CD4-positive, alpha-beta T cell (primary cell): ENCODE measurements at regions not wholly inside any gene's neighbourhood (a gene's known extent, or its start where the extent isn't known, plus 50 kb on each side); places are given as distances from the start of the nearest gene placed in this dataset.

Experiments
- ATAC-seq: fragments of 200-7000 bp; cut with Tn5 transposase; one replicate; pipeline ENCODE4 v1.10.0; 2022; ENCODE audit warnings: mild to moderate bottlenecking; ENCODE audit not compliant: poor library complexity
- CTCF ChIA-PET: fragments of 350-600 bp; sonication (Branson Sonifier 250); formaldehyde crosslinking; loops from one replicate; lab custom pipeline; 2021; ENCODE audit warnings: antibody characterized with exemption, inconsistent platforms; lab: Charles Lee
- POLR2A ChIA-PET: fragments of 350-600 bp; sonication (Branson Sonifier 250); formaldehyde crosslinking; loops from one replicate; lab custom pipeline; 2021; ENCODE audit warnings: antibody characterized with exemption, inconsistent platforms; lab: Charles Lee
- DNase-seq, 14 experiments: peaks; one replicate each; pipeline ENCODE4 v3.0.0-alpha.2; 2013 to 2020; ENCODE audit warnings: mixed read lengths in 2 of 14
- H3K27ac ChIP-seq, 2 donors: one replicate each; pipeline versions ENCODE4 v1.5.1 to v1.7.0; 2013; ENCODE audit warnings: low read length in 2 of 2, low read depth in 1 of 2, mild to moderate bottlenecking in 1 of 2
- H3K27me3 ChIP-seq, 2 experiments: 1 replicate in 1 of 2; 2 replicates in 1 of 2; pipeline versions ENCODE4 v1.6.1 to v1.7.0; 2013; ENCODE audit warnings: low read length in 2 of 2, control low read depth in 1 of 2, mild to moderate bottlenecking in 1 of 2, moderate library complexity in 1 of 2; ENCODE audit not compliant: insufficient read depth in 2 of 2, control insufficient read depth in 1 of 2
- H3K36me3 ChIP-seq: one replicate; pipeline ENCODE4 v1.6.1; 2013; ENCODE audit warnings: low read length, control low read depth; ENCODE audit not compliant: insufficient read depth
- H3K4me1 ChIP-seq: one replicate; pipeline ENCODE4 v1.6.1; 2013; ENCODE audit warnings: low read length, control low read depth; ENCODE audit not compliant: insufficient read depth
- H3K4me3 ChIP-seq: one replicate; pipeline ENCODE4 v1.5.1; 2013; ENCODE audit warnings: mild to moderate bottlenecking, low read length, moderate library complexity
- H3K9me3 ChIP-seq, 2 experiments: 1 replicate in 1 of 2; 2 replicates in 1 of 2; pipeline versions ENCODE4 v1.6.1 to v1.7.0; 2013; ENCODE audit warnings: low read length in 2 of 2, mild to moderate bottlenecking in 2 of 2, control low read depth in 1 of 2, moderate library complexity in 1 of 2; ENCODE audit not compliant: control insufficient read depth in 1 of 2, insufficient read depth in 1 of 2
- H3K27ac Mint-ChIP-seq: one replicate; pipeline ENCODE4 v1.8.0; 2020; ENCODE audit warnings: mixed read lengths
- H3K27me3 Mint-ChIP-seq: one replicate; pipeline ENCODE4 v1.8.0; 2021; ENCODE audit warnings: mixed read lengths
- H3K36me3 Mint-ChIP-seq: one replicate; pipeline ENCODE4 v1.8.0; 2021; ENCODE audit warnings: low read depth, mixed read lengths
- H3K4me1 Mint-ChIP-seq: one replicate; pipeline ENCODE4 v1.8.0; 2021; ENCODE audit warnings: low read depth, mixed read lengths
- H3K4me3 Mint-ChIP-seq: one replicate; pipeline ENCODE4 v1.8.0; 2020; ENCODE audit warnings: mild to moderate bottlenecking, mixed read lengths
- H3K9me3 Mint-ChIP-seq: one replicate; pipeline ENCODE4 v1.8.0; 2020; ENCODE audit warnings: mixed read lengths
- intact Hi-C, 2 experiments: fragments of 100-400 bp; cut with DNase I in 1 of 2; cut with micrococcal nuclease in 1 of 2; formaldehyde crosslinking; loops; one replicate each; pipeline versions ENCODE4 v1.15.1 to v1.9.0; 2023 to 2025; cut with DNase I, micrococcal nuclease
- TF ChIP-seq, protein P1 (sequence below): fragments of 200-600 bp; IDR thresholded peaks from one replicate; pipeline ENCODE4 v1.8.0; 2022; ENCODE audit warnings: antibody characterized with exemption, mild to moderate bottlenecking

DNA sequence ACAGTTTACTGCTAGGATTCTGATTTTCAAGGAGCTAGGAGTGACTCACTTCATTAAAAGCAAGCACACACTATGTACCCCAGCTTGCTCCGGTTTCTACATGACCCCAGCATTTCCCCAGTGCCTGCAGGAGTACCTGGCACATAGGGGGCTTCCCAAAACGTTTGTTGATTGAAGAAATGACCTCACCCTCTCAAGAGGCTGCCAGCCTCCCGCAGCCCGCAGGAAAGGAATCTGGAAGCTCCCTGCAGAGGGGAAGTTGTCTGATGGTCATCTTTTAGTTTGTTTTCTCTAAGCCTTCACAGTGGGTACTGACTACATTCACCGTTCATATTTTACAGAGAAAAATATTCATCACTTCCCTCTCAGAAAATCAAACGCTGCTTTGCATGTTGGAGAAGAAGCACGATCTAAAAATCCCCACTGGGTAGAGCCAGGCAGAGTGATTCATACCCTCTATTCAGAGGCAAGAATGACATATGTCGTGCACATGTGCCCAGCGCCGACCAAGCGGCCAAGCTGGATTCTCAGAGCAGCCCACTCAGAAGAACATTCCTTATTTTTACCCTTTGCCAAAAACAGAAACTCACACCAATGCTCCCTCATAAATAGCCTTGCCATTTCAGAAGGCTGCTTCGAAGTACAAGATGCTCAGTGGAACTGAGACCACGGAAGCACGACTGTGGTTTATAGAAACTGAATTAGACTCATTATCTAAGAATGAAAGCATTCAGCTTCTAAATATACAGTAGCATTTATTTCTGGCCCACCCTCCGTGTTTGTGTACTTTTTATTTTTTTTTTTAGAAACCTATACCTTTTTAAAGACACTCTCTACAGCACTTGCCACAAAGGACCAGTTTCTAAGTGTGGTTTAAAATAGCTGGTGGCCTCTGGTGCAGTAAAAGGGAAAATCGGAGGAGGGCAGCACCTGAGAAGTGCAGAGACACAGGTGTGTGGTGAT, 143.2 kb downstream of the MIS18A start:
- no peak overlapping the region for H3K4me3 ChIP-seq
- POLR2A ChIA-PET: no interaction called here
- H3K4me3 Mint-ChIP-seq: no peak overlapping the region
- H3K27ac Mint-ChIP-seq: no peak overlapping the region
- H3K4me1 Mint-ChIP-seq: no peaks in the 10 kb centered on the region
- CTCF ChIA-PET: no interaction called here
- ATAC-seq (no peak), DNase-seq (no peak)
- no peaks in the 10 kb centered on the region for H3K4me1 ChIP-seq
- H3K27me3 ChIP-seq: no peaks in the 10 kb centered on the region
- no peaks in the 10 kb centered on the region for H3K36me3 Mint-ChIP-seq
- TF ChIP-seq, protein P1, sequence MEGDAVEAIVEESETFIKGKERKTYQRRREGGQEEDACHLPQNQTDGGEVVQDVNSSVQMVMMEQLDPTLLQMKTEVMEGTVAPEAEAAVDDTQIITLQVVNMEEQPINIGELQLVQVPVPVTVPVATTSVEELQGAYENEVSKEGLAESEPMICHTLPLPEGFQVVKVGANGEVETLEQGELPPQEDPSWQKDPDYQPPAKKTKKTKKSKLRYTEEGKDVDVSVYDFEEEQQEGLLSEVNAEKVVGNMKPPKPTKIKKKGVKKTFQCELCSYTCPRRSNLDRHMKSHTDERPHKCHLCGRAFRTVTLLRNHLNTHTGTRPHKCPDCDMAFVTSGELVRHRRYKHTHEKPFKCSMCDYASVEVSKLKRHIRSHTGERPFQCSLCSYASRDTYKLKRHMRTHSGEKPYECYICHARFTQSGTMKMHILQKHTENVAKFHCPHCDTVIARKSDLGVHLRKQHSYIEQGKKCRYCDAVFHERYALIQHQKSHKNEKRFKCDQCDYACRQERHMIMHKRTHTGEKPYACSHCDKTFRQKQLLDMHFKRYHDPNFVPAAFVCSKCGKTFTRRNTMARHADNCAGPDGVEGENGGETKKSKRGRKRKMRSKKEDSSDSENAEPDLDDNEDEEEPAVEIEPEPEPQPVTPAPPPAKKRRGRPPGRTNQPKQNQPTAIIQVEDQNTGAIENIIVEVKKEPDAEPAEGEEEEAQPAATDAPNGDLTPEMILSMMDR: no peak
- intact Hi-C loops: no loop called here
- H3K9me3 Mint-ChIP-seq: no peaks in the 10 kb centered on the region
- H3K9me3 ChIP-seq: peaks cover 0 to 3% of the 10 kb centered on the region in 2 experiments
- peaks cover 18% of the 10 kb centered on the region for H3K27me3 Mint-ChIP-seq
- no peaks in the 10 kb centered on the region for H3K36me3 ChIP-seq
- no peak overlapping the region for H3K27ac ChIP-seq

- intact Hi-C loops: no loop called here
- H3K27me3 ChIP-seq: peaks cover 0 to 5% of the 10 kb centered on the region in 2 experiments
- no peaks in the 10 kb centered on the region for H3K9me3 Mint-ChIP-seq
- no peaks in the 10 kb centered on the region for H3K4me1 Mint-ChIP-seq
- H3K4me3 ChIP-seq: no peak overlapping the region
- H3K4me1 ChIP-seq: no peaks in the 10 kb centered on the region
- no peak overlapping the region for H3K27ac Mint-ChIP-seq
- no peak overlapping the region for H3K4me3 Mint-ChIP-seq
- H3K27ac ChIP-seq: no peak overlapping the region
- TF ChIP-seq, protein P1: no peak
- peaks cover 0 to 3% of the 10 kb centered on the region in 2 experiments for H3K9me3 ChIP-seq
- H3K36me3 ChIP-seq: no peaks in the 10 kb centered on the region
- H3K27me3 Mint-ChIP-seq: peaks cover 18% of the 10 kb centered on the region
- ChIA-PET CTCF (no interaction called here), POLR2A (no interaction called here)
- no peak for DNase-seq
- no peak for ATAC-seq
- H3K36me3 Mint-ChIP-seq: no peaks in the 10 kb centered on the region
Observed at GRCh38 chr21:32134441-32135130, 144.3 kb downstream of the MIS18A start.

GRCh38 chr21:32132881-32133280, 146.0 kb downstream of the MIS18A start:
- H3K9me3 Mint-ChIP-seq: peaks cover 6% of the 10 kb centered on the region
- intact Hi-C loops: no loop called here

More at GRCh38 chr21:32132881-32133280, 146.0 kb downstream of the MIS18A start:
- TF ChIP-seq, protein P1: no peak
- ChIA-PET POLR2A (no interaction called here), CTCF (no interaction called here)
- Mint-ChIP-seq H3K27me3 (peaks cover 18% of the 10 kb centered on the region), H3K4me3 (no peak overlapping the region), H3K36me3 (no peaks in the 10 kb centered on the region), H3K27ac (no peak overlapping the region), H3K4me1 (no peaks in the 10 kb centered on the region)
- Histone ChIP-seq H3K36me3 (no peaks in the 10 kb centered on the region), H3K27ac (no peak overlapping the region), H3K9me3 (peaks cover 0 to 3% of the 10 kb centered on the region in 2 experiments), H3K4me1 (no peaks in the 10 kb centered on the region), H3K4me3 (no peak overlapping the region), H3K27me3 (peaks cover 2 to 5% of the 10 kb centered on the region in 2 experiments)
- ATAC-seq (no peak), DNase-seq (no peak)
